OCI-LY7 (cell line): ENCODE measurements at regions not wholly inside any gene's neighbourhood (a gene's known extent, or its start where the extent isn't known, plus 50 kb on each side); places are given as distances from the start of the nearest gene placed in this dataset.
"Not testable (repeated sequence)": the region's sequence is repeated elsewhere in the genome, so short reads cannot be mapped to it uniquely, and the experiment has no call there.

ENCODE experiments used
- BruUV-seq: library from RNA; stranded (reverse); fragments of 400-500 nt; replicated peaks from 2 replicates; lab custom pipeline; 2021; lab: Mats Ljungman, UMichigan
- CTCF ChIA-PET: fragments of 300-600 bp; sonication (Branson Sonifier 250); formaldehyde crosslinking; loops from one replicate; lab custom pipeline; 2022; ENCODE audit warnings: antibody characterized with exemption; ENCODE audit not compliant: unreplicated experiment; lab: Charles Lee
- POLR2A ChIA-PET: fragments of 300-600 bp; sonication (Branson Sonifier 250); formaldehyde crosslinking; loops from one replicate; lab custom pipeline; 2022; ENCODE audit warnings: antibody characterized with exemption; lab: Charles Lee
- DNase-seq: peaks from one replicate; pipeline ENCODE4 v3.0.0-alpha.2; 2015; ENCODE audit warnings: low spot score
- H2AFZ ChIP-seq: fragments of 200-600 bp; sonication (generic), shearing (Covaris generic); 2 replicates; pipeline ENCODE4 v1.6.1; 2014; ENCODE audit warnings: mild to moderate bottlenecking, antibody characterized with exemption, low read length, moderate library complexity
- H3K27ac ChIP-seq: fragments of 200-600 bp; sonication (generic); 2 replicates; pipeline ENCODE4 v1.5.1; 2014; ENCODE audit warnings: mixed run types, low read depth, mild to moderate bottlenecking, moderate library complexity, low read length, inconsistent platforms; ENCODE audit not compliant: poor library complexity, severe bottlenecking
- H3K36me3 ChIP-seq: fragments of 200-600 bp; sonication (generic); 2 replicates; pipeline ENCODE4 v1.6.1; 2014; ENCODE audit warnings: mild to moderate bottlenecking, antibody characterized with exemption, low read length, moderate library complexity, mixed read lengths; ENCODE audit not compliant: insufficient read depth
- H3K4me1 ChIP-seq: fragments of 200-600 bp; sonication (generic); 2 replicates; pipeline ENCODE4 v1.5.1; 2014; ENCODE audit warnings: mild to moderate bottlenecking, low read length; ENCODE audit not compliant: insufficient read depth, poor library complexity, severe bottlenecking
- H3K4me2 ChIP-seq: fragments of 200-600 bp; sonication (generic); 2 replicates; pipeline ENCODE4 v1.6.1; 2014; ENCODE audit warnings: mild to moderate bottlenecking, low read length
- H3K4me3 ChIP-seq: fragments of 200-600 bp; sonication (generic); 2 replicates; pipeline ENCODE4 v1.5.1; 2014; ENCODE audit warnings: mild to moderate bottlenecking, low read depth, low read length; ENCODE audit not compliant: poor library complexity, severe bottlenecking
- H3K79me2 ChIP-seq: fragments of 200-600 bp; sonication (generic); 2 replicates; pipeline ENCODE4 v1.6.1; 2016; ENCODE audit warnings: low read depth, mild to moderate bottlenecking, low read length, moderate library complexity, mixed read lengths; ENCODE audit not compliant: insufficient read depth
- H3K9me2 ChIP-seq: fragments of 200-600 bp; sonication (generic); 2 replicates; pipeline ENCODE4 v1.6.1; 2016; ENCODE audit warnings: mild to moderate bottlenecking, low read length, mixed read lengths; ENCODE audit not compliant: insufficient read depth
- H3K9me3 ChIP-seq: fragments of 200-600 bp; sonication (generic); 2 replicates; pipeline ENCODE4 v1.6.1; 2014; ENCODE audit warnings: mild to moderate bottlenecking, mixed run types, low read length, mixed read lengths
- H4K20me1 ChIP-seq: fragments of 200-600 bp; sonication (generic); 2 replicates; pipeline ENCODE4 v1.6.1; 2014; ENCODE audit warnings: mild to moderate bottlenecking, antibody characterized with exemption, low read length, moderate library complexity, mixed read lengths; ENCODE audit not compliant: insufficient read depth
- CTCF ChIP-seq: fragments of 200-600 bp; sonication (generic); conservative IDR thresholded peaks from 2 replicates; pipeline ENCODE4 v1.5.1; 2014; ENCODE audit warnings: mild to moderate bottlenecking, antibody characterized with exemption, low read length, moderate library complexity, mixed read lengths
- EZH2phosphoT487 ChIP-seq: fragments of 200-600 bp; sonication (generic); IDR thresholded peaks from 2 replicates; pipeline ENCODE4 v1.6.1; 2018; ENCODE audit warnings: low read depth, borderline replicate concordance, mild to moderate bottlenecking, mixed run types, antibody characterized with exemption, low read length, moderate library complexity, mixed read lengths
- intact Hi-C: fragments of 100-400 bp; cut with micrococcal nuclease; formaldehyde crosslinking; loops from one replicate; pipeline ENCODE4 v1.10.0; 2022; ENCODE audit not compliant: unreplicated experiment

- Histone ChIP-seq H3K4me1 (peaks cover 39% of the 10 kb centered on the region), H3K9me2 (no peaks in the 10 kb centered on the region), H2AFZ (no peak overlapping the region), H3K79me2 (no peaks in the 10 kb centered on the region), H4K20me1 (no peaks in the 10 kb centered on the region), H3K4me3 (no peak overlapping the region), H3K27ac (no peak overlapping the region), H3K9me3 (no peaks in the 10 kb centered on the region), H3K36me3 (no peaks in the 10 kb centered on the region), H3K4me2 (no peak overlapping the region)
- ChIA-PET CTCF (no interaction called here), POLR2A (interaction anchor here (1.0 kb wide), 1 partner anchor 14 kb away, joined by 3 read pairs; no protein-coding TSS in a partner anchor)
- DNase-seq: no peak
- TF ChIP-seq EZH2phosphoT487 (no peak), CTCF (no peak)
- intact Hi-C loops: no loop called here
- no TSS peak for BruUV-seq
These were observed 1227.8 kb upstream of the ZEB2 start for GRCh38 chr2:145747715-145748114.

GRCh38 chr2:145745387-145745721, 1225.4 kb upstream of the ZEB2 start:
- H2AFZ ChIP-seq, H4K20me1 ChIP-seq, BruUV-seq, POLR2A ChIA-PET, DNase-seq, H3K27ac ChIP-seq, H3K9me2 ChIP-seq, H3K4me2 ChIP-seq, CTCF ChIA-PET, H3K79me2 ChIP-seq, intact Hi-C loops, H3K4me3 ChIP-seq, H3K9me3 ChIP-seq, H3K36me3 ChIP-seq: not testable (repeated sequence)
- peaks cover 18% of the 10 kb centered on the region for H3K4me1 ChIP-seq

GRCh38 chr2:145744541-145745386, 1224.8 kb upstream of the ZEB2 start:
- H3K4me2 ChIP-seq: no peak overlapping the region

More at GRCh38 chr2:145744541-145745386, 1224.8 kb upstream of the ZEB2 start:
- Histone ChIP-seq H3K79me2 (no peaks in the 10 kb centered on the region), H3K27ac (no peak overlapping the region), H3K9me3 (no peaks in the 10 kb centered on the region), H3K9me2 (no peaks in the 10 kb centered on the region), H4K20me1 (no peaks in the 10 kb centered on the region), H3K4me3 (no peak overlapping the region), H3K36me3 (no peaks in the 10 kb centered on the region), H2AFZ (no peak overlapping the region), H3K4me1 (peaks cover 12% of the 10 kb centered on the region)
- BruUV-seq: no TSS peak
- ChIA-PET POLR2A (interaction anchor here (0.6 kb wide), 1 partner anchor 57 kb away, joined by 3 read pairs; no protein-coding TSS in a partner anchor), CTCF (no interaction called here)
- no peak for TF ChIP-seq CTCF
- TF ChIP-seq EZH2phosphoT487: no peak
- no peak for DNase-seq
- intact Hi-C loops: no loop called here
